GM12878 (cell line): ENCODE measurements at regions not wholly inside any gene's neighbourhood (a gene's known extent, or its start where the extent isn't known, plus 50 kb on each side); places are given as distances from the start of the nearest gene placed in this dataset.

Source experiments
- ATAC-seq: fragments of 200-7000 bp; cut with Tn5 transposase; 3 replicates; pipeline ENCODE4 v1.9.1; 2020; ENCODE audit warnings: mild to moderate bottlenecking, moderate library complexity
- BruUV-seq: library from RNA; stranded (reverse); fragments of 400-500 nt; replicated peaks from 2 replicates; lab custom pipeline; 2021; lab: Mats Ljungman, UMichigan
- CTCF ChIA-PET: fragments of 300-600 bp; sonication (Branson Sonifier 250); formaldehyde crosslinking; extraction: SDS; loops from one replicate; lab custom pipeline; 2021; ENCODE audit warnings: inconsistent platforms; lab: Yijun Ruan, JAX
- POLR2A ChIA-PET: fragments of 350-600 bp; formaldehyde crosslinking; extraction: SDS; loops from one replicate; lab custom pipeline; 2021; ENCODE audit warnings: inconsistent platforms; lab: Charles Lee
- RAD21 ChIA-PET: fragments of 300-600 bp; sonication (Branson Sonifier 250); formaldehyde crosslinking; loops from one replicate; lab custom pipeline; 2023; ENCODE audit warnings: antibody characterized with exemption; ENCODE audit not compliant: unreplicated experiment; lab: Charles Lee
- SMC1A ChIA-PET: fragments of 300-600 bp; sonication (Branson Sonifier 250); formaldehyde crosslinking; loops from one replicate; lab custom pipeline; 2023; ENCODE audit not compliant: unreplicated experiment, uncharacterized antibody; lab: Charles Lee
- DNase-seq: peaks from one replicate; pipeline ENCODE4 v3.0.0-alpha.2; 2011; ENCODE audit warnings: low read depth, low spot score
- FAIRE-seq: peaks from 3 replicates; lab custom pipeline; 2011; peaks lifted over from hg19 to GRCh38; lab: Jason Lieb, UNC
- H2AFZ ChIP-seq: 2 replicates; pipeline ENCODE4 v1.6.0; 2011; ENCODE audit warnings: low read depth, low read length, control low read depth; ENCODE audit not compliant: control insufficient read depth
- H3K27ac ChIP-seq: 2 replicates; pipeline ENCODE4 v1.5.1; 2011; ENCODE audit warnings: control low read depth; ENCODE audit not compliant: control insufficient read depth, insufficient read depth
- H3K27me3 ChIP-seq, 2 experiments: replicated peaks in 1 of 2; 2 replicates each; pipeline versions ENCODE4 v1.6.0 to v1.6.1; 2011; ENCODE audit warnings: low read length in 1 of 2; ENCODE audit not compliant: control insufficient read depth in 2 of 2, insufficient read depth in 2 of 2
- H3K36me3 ChIP-seq, 2 experiments: 2 replicates each; pipeline ENCODE4 v1.5.1; 2011; ENCODE audit warnings: low read length in 1 of 2; ENCODE audit not compliant: control insufficient read depth in 2 of 2, insufficient read depth in 2 of 2
- H3K4me1 ChIP-seq: 2 replicates; pipeline ENCODE4 v1.6.1; 2011; ENCODE audit warnings: mild to moderate bottlenecking, low read length, moderate library complexity, mixed read lengths; ENCODE audit not compliant: control insufficient read depth, insufficient read depth
- H3K4me2 ChIP-seq: 2 replicates; pipeline ENCODE4 v1.6.0; 2011; ENCODE audit warnings: control low read depth; ENCODE audit not compliant: control insufficient read depth, insufficient read depth
- H3K4me3 ChIP-seq: fragments of 200-600 bp; sonication (generic); 2 replicates; pipeline ENCODE4 v1.5.1; 2016
- H3K79me2 ChIP-seq: 2 replicates; pipeline ENCODE4 v1.6.0; 2011; ENCODE audit warnings: low read length; ENCODE audit not compliant: control insufficient read depth, insufficient read depth
- H3K9ac ChIP-seq: 2 replicates; pipeline ENCODE4 v1.8.0; 2011; ENCODE audit warnings: low read length, control low read depth, mixed read lengths; ENCODE audit not compliant: control insufficient read depth, insufficient read depth
- H3K9me3 ChIP-seq: replicated peaks from 3 replicates; pipeline ENCODE4 v1.5.1; 2011; ENCODE audit warnings: mild to moderate bottlenecking, low read length; ENCODE audit not compliant: control insufficient read depth, insufficient read depth
- H4K20me1 ChIP-seq: 2 replicates; pipeline ENCODE4 v1.6.0; 2011; ENCODE audit not compliant: control insufficient read depth, insufficient read depth
- CBX3 ChIP-seq: fragments of 200-600 bp; sonication (generic); IDR thresholded peaks from 2 replicates; pipeline ENCODE4 v1.6.1; 2016; ENCODE audit warnings: low read depth, borderline replicate concordance
- ETV6 ChIP-seq, 2 experiments: fragments of 450-650 bp in 1 of 2; IDR thresholded peaks in 1 of 2; conservative IDR thresholded peaks in 1 of 2; 2 replicates each; pipeline ENCODE4 v1.6.1; 2014; ENCODE audit warnings: antibody characterized with exemption in 1 of 2, borderline replicate concordance in 1 of 2, low read depth in 1 of 2, mild to moderate bottlenecking in 1 of 2, moderate library complexity in 1 of 2
- WGBS: methylation state at CpG from one replicate; pipeline ENCODE4 v1.1.6; 2016; ENCODE audit warnings: low lambda C conversion rate; ENCODE audit not compliant: insufficient replicate concordance, insufficient coverage; ENCODE audit errors: missing lambda C conversion rate; 5-methylcytosine and 5-hydroxymethylcytosine counted together
- in situ Hi-C: fragments of 300-500 bp; cut with MboI; formaldehyde crosslinking; loops from 9 replicates; pipeline ENCODE4 v1.14.3; 2018; ENCODE audit warnings: mixed read lengths
- intact Hi-C: fragments of 100-400 bp; cut with micrococcal nuclease; formaldehyde crosslinking; loops from one replicate; pipeline ENCODE4 v1.14.2; 2022; ENCODE audit not compliant: unreplicated experiment
- TF ChIP-seq, protein P1 (sequence below): fragments of 450-650 bp; IDR thresholded peaks from 2 replicates; pipeline ENCODE4 v1.6.1; 2017; ENCODE audit warnings: borderline replicate concordance
- TF ChIP-seq, protein P2 (sequence below): IDR thresholded peaks from 2 replicates; pipeline ENCODE4 v1.6.1; 2011; ENCODE audit warnings: mild to moderate bottlenecking, low read depth, low read length, moderate library complexity; ENCODE audit not compliant: insufficient replicate concordance
- TF ChIP-seq, protein P3 (sequence below): fragments of 450-650 bp; IDR thresholded peaks from 2 replicates; pipeline ENCODE4 v1.6.1; 2017; ENCODE audit warnings: antibody characterized with exemption, mild to moderate bottlenecking, moderate library complexity

DNA sequence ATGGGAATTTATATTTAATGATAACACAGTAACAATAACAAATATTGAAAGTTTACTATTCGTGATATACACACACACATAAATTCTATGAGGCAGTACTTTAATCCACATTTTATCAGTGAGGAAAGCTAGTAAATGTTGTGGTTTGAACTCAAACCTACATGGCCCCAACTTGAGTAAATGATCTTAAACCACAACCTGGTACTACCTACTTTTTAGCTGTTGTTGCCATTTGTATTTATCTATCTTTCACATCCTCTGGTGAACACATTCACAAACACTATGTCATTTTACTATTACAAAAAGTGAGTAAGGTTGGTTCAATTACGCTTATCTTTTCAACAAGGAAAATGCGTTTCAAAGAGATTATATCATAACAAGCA lies 186.1 kb downstream of the SMC2 start (continued):
- TF ChIP-seq, protein P1, sequence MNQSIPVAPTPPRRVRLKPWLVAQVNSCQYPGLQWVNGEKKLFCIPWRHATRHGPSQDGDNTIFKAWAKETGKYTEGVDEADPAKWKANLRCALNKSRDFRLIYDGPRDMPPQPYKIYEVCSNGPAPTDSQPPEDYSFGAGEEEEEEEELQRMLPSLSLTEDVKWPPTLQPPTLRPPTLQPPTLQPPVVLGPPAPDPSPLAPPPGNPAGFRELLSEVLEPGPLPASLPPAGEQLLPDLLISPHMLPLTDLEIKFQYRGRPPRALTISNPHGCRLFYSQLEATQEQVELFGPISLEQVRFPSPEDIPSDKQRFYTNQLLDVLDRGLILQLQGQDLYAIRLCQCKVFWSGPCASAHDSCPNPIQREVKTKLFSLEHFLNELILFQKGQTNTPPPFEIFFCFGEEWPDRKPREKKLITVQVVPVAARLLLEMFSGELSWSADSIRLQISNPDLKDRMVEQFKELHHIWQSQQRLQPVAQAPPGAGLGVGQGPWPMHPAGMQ, result no peak

DNA sequence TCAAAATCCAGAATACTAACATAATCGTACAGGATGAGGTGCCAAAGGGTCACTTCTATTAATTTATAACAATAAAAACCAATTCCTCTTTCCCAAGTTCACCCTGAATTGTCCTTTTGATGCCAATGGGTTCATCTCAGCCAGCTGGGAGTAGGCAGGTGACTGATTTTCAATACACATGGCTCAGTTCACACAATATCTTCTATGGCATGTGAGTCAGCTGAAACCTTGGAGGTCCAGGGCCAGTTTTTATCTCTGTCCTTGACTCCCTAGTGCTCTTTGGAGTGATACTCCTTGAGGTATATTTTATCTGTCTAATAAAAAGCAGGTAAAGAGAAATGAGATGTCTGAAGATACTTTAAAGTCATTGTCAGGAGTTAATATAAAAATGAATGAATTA lies 186.6 kb downstream of the SMC2 start:
- no peak overlapping the region for H3K4me2 ChIP-seq
- ATAC-seq (no peak), DNase-seq (no peak), FAIRE-seq (no peak)
- POLR2A ChIA-PET, result no interaction called here
- H3K36me3 ChIP-seq, result no peaks in the 10 kb centered on the region
- BruUV-seq, result no TSS peak
- TF ChIP-seq CBX3, result no peak
- SMC1A ChIA-PET, result interaction anchor here (1.2 kb wide), 1 partner anchor 25 kb away, joined by 3 read pairs; no protein-coding TSS in a partner anchor
- no peaks in the 10 kb centered on the region for H3K27me3 ChIP-seq
- CTCF ChIA-PET, result no interaction called here
- H3K79me2 ChIP-seq, result no peaks in the 10 kb centered on the region
- H3K4me1 ChIP-seq, result no peaks in the 10 kb centered on the region
- H3K27ac ChIP-seq, result no peak overlapping the region
- RAD21 ChIA-PET, result no interaction called here
- H3K4me3 ChIP-seq, result no peak overlapping the region
- H4K20me1 ChIP-seq, result no peaks in the 10 kb centered on the region
- WGBS, result 0% methylated on average over 1 of the region's 1 CpG
- intact Hi-C loops, result no loop called here
- no peak overlapping the region for H3K9ac ChIP-seq
- no peak overlapping the region for H2AFZ ChIP-seq
- in situ Hi-C loops, result no loop called here
- no peaks in the 10 kb centered on the region for H3K9me3 ChIP-seq

DNA sequence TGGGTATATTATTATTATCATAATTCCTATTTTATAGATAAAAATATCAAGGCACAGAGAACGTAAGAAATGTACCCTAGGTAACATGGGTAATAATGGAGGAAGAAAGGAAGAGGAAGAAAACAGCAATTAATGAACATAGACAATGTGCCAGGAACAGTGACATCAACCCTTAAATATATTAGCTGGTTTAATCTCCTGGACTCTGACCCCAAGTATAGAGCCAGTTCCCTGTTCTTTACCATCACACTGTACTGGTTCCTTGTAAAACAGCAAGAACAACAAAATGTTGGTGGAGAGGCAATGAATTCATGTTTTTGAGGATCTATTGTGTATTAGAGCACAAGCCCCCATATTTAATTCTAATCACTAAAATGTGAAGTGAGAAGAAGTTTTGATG lies 192.1 kb downstream of the SMC2 start:
- RAD21 ChIA-PET, result no interaction called here
- TF ChIP-seq, protein P2, sequence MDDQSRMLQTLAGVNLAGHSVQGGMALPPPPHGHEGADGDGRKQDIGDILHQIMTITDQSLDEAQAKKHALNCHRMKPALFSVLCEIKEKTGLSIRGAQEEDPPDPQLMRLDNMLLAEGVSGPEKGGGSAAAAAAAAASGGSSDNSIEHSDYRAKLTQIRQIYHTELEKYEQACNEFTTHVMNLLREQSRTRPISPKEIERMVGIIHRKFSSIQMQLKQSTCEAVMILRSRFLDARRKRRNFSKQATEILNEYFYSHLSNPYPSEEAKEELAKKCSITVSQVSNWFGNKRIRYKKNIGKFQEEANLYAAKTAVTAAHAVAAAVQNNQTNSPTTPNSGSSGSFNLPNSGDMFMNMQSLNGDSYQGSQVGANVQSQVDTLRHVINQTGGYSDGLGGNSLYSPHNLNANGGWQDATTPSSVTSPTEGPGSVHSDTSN, result no peak
- TF ChIP-seq, protein P3, sequence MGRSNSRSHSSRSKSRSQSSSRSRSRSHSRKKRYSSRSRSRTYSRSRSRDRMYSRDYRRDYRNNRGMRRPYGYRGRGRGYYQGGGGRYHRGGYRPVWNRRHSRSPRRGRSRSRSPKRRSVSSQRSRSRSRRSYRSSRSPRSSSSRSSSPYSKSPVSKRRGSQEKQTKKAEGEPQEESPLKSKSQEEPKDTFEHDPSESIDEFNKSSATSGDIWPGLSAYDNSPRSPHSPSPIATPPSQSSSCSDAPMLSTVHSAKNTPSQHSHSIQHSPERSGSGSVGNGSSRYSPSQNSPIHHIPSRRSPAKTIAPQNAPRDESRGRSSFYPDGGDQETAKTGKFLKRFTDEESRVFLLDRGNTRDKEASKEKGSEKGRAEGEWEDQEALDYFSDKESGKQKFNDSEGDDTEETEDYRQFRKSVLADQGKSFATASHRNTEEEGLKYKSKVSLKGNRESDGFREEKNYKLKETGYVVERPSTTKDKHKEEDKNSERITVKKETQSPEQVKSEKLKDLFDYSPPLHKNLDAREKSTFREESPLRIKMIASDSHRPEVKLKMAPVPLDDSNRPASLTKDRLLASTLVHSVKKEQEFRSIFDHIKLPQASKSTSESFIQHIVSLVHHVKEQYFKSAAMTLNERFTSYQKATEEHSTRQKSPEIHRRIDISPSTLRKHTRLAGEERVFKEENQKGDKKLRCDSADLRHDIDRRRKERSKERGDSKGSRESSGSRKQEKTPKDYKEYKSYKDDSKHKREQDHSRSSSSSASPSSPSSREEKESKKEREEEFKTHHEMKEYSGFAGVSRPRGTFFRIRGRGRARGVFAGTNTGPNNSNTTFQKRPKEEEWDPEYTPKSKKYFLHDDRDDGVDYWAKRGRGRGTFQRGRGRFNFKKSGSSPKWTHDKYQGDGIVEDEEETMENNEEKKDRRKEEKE, result no peak
- no peak for TF ChIP-seq ETV6 (conservative IDR thresholded peaks at IDR 0.05 in 1 of 2, IDR thresholded peaks at IDR 0.05 in 1 of 2; ENCODE audit: borderline replicate concordance in 1 of 2, low read depth in 1 of 2)
- TF ChIP-seq, all 136 proteins: peak for 0
- Histone ChIP-seq H3K27ac (no peak overlapping the region), H3K4me2 (no peak overlapping the region), H2AFZ (no peak overlapping the region), H3K4me1 (no peaks in the 10 kb centered on the region), H3K9me3 (no peaks in the 10 kb centered on the region), H4K20me1 (no peaks in the 10 kb centered on the region), H3K4me3 (no peak overlapping the region), H3K36me3 (no peaks in the 10 kb centered on the region), H3K79me2 (no peaks in the 10 kb centered on the region), H3K27me3 (no peaks in the 10 kb centered on the region), H3K9ac (no peak overlapping the region)
- POLR2A ChIA-PET, result no interaction called here
- WGBS, result 27% methylated on average over 1 of the region's 1 CpG
- SMC1A ChIA-PET, result no interaction called here
- no TSS peak for BruUV-seq
- intact Hi-C loops (no loop called here), in situ Hi-C loops (no loop called here)
- no peak for FAIRE-seq
- CTCF ChIA-PET, result no interaction called here
- ATAC-seq, result no peak
- no peak for DNase-seq
